C4-2B (cell line): ENCODE measurements at regions not wholly inside any gene's neighbourhood (a gene's known extent, or its start where the extent isn't known, plus 50 kb on each side); places are given as distances from the start of the nearest gene placed in this dataset.

ENCODE experiments used
- ZFX ChIP-seq: fragments of 450-650 bp; IDR thresholded peaks from 2 replicates; pipeline ENCODE4 v1.6.1; 2017
- TF ChIP-seq, protein P1 (sequence below): fragments of 450-650 bp; conservative IDR thresholded peaks from 2 replicates; pipeline ENCODE4 v1.5.1; 2017; ENCODE audit warnings: mild to moderate bottlenecking

DNA sequence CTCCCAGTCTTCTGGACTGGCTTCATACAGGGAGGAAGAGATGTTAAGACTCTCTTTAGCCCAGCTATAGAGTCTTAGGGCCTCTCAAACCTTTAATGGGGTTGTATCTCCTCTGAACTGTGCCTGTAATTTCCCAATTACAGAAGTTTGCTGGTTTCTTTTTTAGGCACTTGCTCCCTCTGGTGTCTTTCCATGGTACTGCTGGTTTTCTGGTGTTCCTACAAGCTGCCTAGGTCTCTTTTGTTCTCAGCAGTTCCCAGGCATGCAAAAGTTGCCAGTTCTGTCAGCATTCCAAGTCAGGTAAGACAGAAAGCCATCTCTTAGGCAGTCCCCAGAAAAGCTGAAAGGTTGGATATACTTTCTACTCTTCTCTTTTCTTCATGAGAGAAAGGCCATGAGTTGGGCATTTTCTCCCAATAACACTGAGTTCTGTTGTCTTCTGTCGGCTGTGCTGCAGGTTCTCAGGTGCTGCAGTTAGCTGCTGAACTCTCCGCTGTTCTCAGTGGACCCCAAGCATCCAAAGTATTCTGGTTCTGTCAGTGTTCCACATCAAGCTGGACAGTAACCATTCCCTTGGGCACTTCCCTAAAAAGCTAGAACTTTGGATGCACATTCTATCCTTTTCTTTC lies 54.4 kb upstream of the EHHADH start:
- TF ChIP-seq, protein P1, sequence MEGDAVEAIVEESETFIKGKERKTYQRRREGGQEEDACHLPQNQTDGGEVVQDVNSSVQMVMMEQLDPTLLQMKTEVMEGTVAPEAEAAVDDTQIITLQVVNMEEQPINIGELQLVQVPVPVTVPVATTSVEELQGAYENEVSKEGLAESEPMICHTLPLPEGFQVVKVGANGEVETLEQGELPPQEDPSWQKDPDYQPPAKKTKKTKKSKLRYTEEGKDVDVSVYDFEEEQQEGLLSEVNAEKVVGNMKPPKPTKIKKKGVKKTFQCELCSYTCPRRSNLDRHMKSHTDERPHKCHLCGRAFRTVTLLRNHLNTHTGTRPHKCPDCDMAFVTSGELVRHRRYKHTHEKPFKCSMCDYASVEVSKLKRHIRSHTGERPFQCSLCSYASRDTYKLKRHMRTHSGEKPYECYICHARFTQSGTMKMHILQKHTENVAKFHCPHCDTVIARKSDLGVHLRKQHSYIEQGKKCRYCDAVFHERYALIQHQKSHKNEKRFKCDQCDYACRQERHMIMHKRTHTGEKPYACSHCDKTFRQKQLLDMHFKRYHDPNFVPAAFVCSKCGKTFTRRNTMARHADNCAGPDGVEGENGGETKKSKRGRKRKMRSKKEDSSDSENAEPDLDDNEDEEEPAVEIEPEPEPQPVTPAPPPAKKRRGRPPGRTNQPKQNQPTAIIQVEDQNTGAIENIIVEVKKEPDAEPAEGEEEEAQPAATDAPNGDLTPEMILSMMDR, result peak; percentile 94
- no peak for TF ChIP-seq ZFX
